Thoracic aorta (tissue), 2 donors: ENCODE measurements at regions not wholly inside any gene's neighbourhood (a gene's known extent, or its start where the extent isn't known, plus 50 kb on each side); places are given as distances from the start of the nearest gene placed in this dataset.
A peak's percentile ranks its signal among the peaks of the same experiment; 100 is the strongest.

Source experiments
- ATAC-seq: fragments of 150-250 bp; one replicate; pipeline ENCODE4 v1.8.0; 2017; ENCODE audit warnings: low read depth; ENCODE audit not compliant: insufficient number of reproducible peaks, low FRiP score
- DNase-seq: peaks from one replicate; pipeline ENCODE4 v3.0.0-alpha.2; 2020; ENCODE audit warnings: low spot score
- H3K27ac ChIP-seq, 2 donors: fragments of 200-600 bp; sonication (generic); 1 replicate in 1 of 2; 2 replicates in 1 of 2; pipeline ENCODE4 v1.5.1; 2016; ENCODE audit warnings: mild to moderate bottlenecking in 2 of 2, moderate library complexity in 2 of 2
- H3K27me3 ChIP-seq: fragments of 200-600 bp; sonication (generic); replicated peaks from 2 replicates; pipeline ENCODE4 v1.6.0; 2016; ENCODE audit warnings: mild to moderate bottlenecking; ENCODE audit not compliant: insufficient read depth
- H3K36me3 ChIP-seq: fragments of 200-600 bp; sonication (generic); one replicate; pipeline ENCODE4 v1.5.1; 2016
- H3K4me1 ChIP-seq, 2 donors: fragments of 200-600 bp; sonication (generic); 1 replicate in 1 of 2; 2 replicates in 1 of 2; pipeline versions ENCODE4 v1.5.1 to v1.6.0; 2016; ENCODE audit warnings: low read depth in 2 of 2, mild to moderate bottlenecking in 1 of 2; ENCODE audit not compliant: control insufficient read depth in 1 of 2
- H3K4me3 ChIP-seq: fragments of 200-600 bp; sonication (generic); 2 replicates; pipeline ENCODE4 v1.5.1; 2016; ENCODE audit warnings: mild to moderate bottlenecking
- H3K9me3 ChIP-seq: fragments of 200-600 bp; sonication (generic); 2 replicates; pipeline ENCODE4 v1.5.1; 2016
- CTCF ChIP-seq: fragments of 200-600 bp; sonication (generic); IDR thresholded peaks from one replicate; pipeline ENCODE4 v1.5.1; 2019; ENCODE audit warnings: antibody characterized with exemption

GRCh38 chr3:151612115-151612514, 121.6 kb upstream of the AADACL2 start:
- TF ChIP-seq CTCF, result no peak
- ATAC-seq (no peak), DNase-seq (no peak)
- Histone ChIP-seq H3K9me3 (peaks cover 3% of the 10 kb centered on the region), H3K4me1 (peaks cover 0 to 20% of the 10 kb centered on the region in 2 donors), H3K4me3 (peak overlapping the region; percentile 5), H3K27me3 (no peaks in the 10 kb centered on the region), H3K36me3 (no peaks in the 10 kb centered on the region), H3K27ac (peak overlapping the region; percentile 31 to 35)

GRCh38 chr3:151611419-151611818, 122.3 kb upstream of the AADACL2 start:
- Histone ChIP-seq H3K27me3 (no peaks in the 10 kb centered on the region), H3K36me3 (no peaks in the 10 kb centered on the region), H3K27ac (peak overlapping the region; percentile 31 to 35), H3K4me3 (peak overlapping the region; percentile 5), H3K4me1 (peaks cover 0 to 20% of the 10 kb centered on the region in 2 donors), H3K9me3 (peaks cover 3% of the 10 kb centered on the region)
- ATAC-seq (no peak), DNase-seq (no peak)
- no peak for TF ChIP-seq CTCF

- H3K27ac ChIP-seq, result no peak overlapping the region
- DNase-seq (no peak), ATAC-seq (no peak)
- peaks cover 3% of the 10 kb centered on the region for H3K9me3 ChIP-seq
- H3K4me3 ChIP-seq, result no peak overlapping the region
- no peaks in the 10 kb centered on the region for H3K27me3 ChIP-seq
- peaks cover 0 to 20% of the 10 kb centered on the region in 2 donors for H3K4me1 ChIP-seq
- no peak for TF ChIP-seq CTCF
- no peaks in the 10 kb centered on the region for H3K36me3 ChIP-seq
Measured at GRCh38 chr3:151609491-151609890, 124.2 kb upstream of the AADACL2 start.

- Histone ChIP-seq H3K27me3 (no peaks in the 10 kb centered on the region), H3K4me1 (peaks cover 0 to 3% of the 10 kb centered on the region in 2 donors), H3K36me3 (no peaks in the 10 kb centered on the region), H3K9me3 (no peaks in the 10 kb centered on the region), H3K4me3 (no peak overlapping the region), H3K27ac (no peak overlapping the region)
- TF ChIP-seq CTCF, result no peak
- no peak for DNase-seq
- no peak for ATAC-seq
Measured at GRCh38 chr3:151604891-151605290, 128.8 kb upstream of the AADACL2 start.

- peaks cover 0 to 3% of the 10 kb centered on the region in 2 donors for H3K4me1 ChIP-seq
- no peak overlapping the region for H3K4me3 ChIP-seq
- H3K27me3 ChIP-seq, result no peaks in the 10 kb centered on the region
- TF ChIP-seq CTCF, result no peak
- no peak overlapping the region for H3K27ac ChIP-seq
- no peaks in the 10 kb centered on the region for H3K36me3 ChIP-seq
- DNase-seq, result no peak
- H3K9me3 ChIP-seq, result no peaks in the 10 kb centered on the region
- no peak for ATAC-seq
Measured at GRCh38 chr3:151600783-151601182, 132.9 kb upstream of the AADACL2 start.
